H9 (cell line): ENCODE measurements at regions not wholly inside any gene's neighbourhood (a gene's known extent, or its start where the extent isn't known, plus 50 kb on each side); places are given as distances from the start of the nearest gene placed in this dataset.

Experiments used
- DNase-seq: peaks from one replicate; pipeline ENCODE4 v3.0.0-alpha.2; 2017
- H2AFZ ChIP-seq: one replicate; pipeline ENCODE4 v1.6.1; 2013; ENCODE audit warnings: mild to moderate bottlenecking, low read length, control low read depth, moderate library complexity
- H2AK5ac ChIP-seq: 2 replicates; pipeline ENCODE4 v1.6.1; 2013; ENCODE audit warnings: low read length, control low read depth, mixed read lengths; ENCODE audit not compliant: insufficient read length
- H2BK120ac ChIP-seq: one replicate; pipeline ENCODE4 v1.6.1; 2013; ENCODE audit warnings: low read depth, mild to moderate bottlenecking, low read length, control low read depth, inconsistent platforms; ENCODE audit not compliant: poor library complexity, severe bottlenecking
- H2BK12ac ChIP-seq: 2 replicates; pipeline ENCODE4 v1.6.1; 2013; ENCODE audit warnings: low read length, control low read depth, mixed read lengths, low read depth; ENCODE audit not compliant: insufficient read length
- H2BK15ac ChIP-seq: 2 replicates; pipeline ENCODE4 v1.6.1; 2013; ENCODE audit warnings: low read depth, low read length, control low read depth
- H2BK20ac ChIP-seq: one replicate; pipeline ENCODE4 v1.6.1; 2013; ENCODE audit warnings: low read depth, mild to moderate bottlenecking, low read length, control low read depth, inconsistent platforms; ENCODE audit not compliant: poor library complexity, severe bottlenecking
- H2BK5ac ChIP-seq: 2 replicates; pipeline ENCODE4 v1.6.1; 2013; ENCODE audit warnings: low read length, control low read depth, mixed read lengths; ENCODE audit not compliant: insufficient read length
- H3K14ac ChIP-seq: 2 replicates; pipeline ENCODE4 v1.6.1; 2013; ENCODE audit warnings: low read length, control low read depth; ENCODE audit not compliant: insufficient read depth
- H3K18ac ChIP-seq: 2 replicates; pipeline ENCODE4 v1.6.1; 2013; ENCODE audit warnings: low read depth, mild to moderate bottlenecking, mixed read lengths, low read length, control low read depth; ENCODE audit not compliant: insufficient read length
- H3K23ac ChIP-seq: 2 replicates; pipeline ENCODE4 v1.6.1; 2013; ENCODE audit warnings: low read length, control low read depth, mixed read lengths, low read depth; ENCODE audit not compliant: insufficient read length
- H3K23me2 ChIP-seq: 2 replicates; pipeline ENCODE4 v1.6.1; 2013; ENCODE audit warnings: low read depth, mild to moderate bottlenecking, mixed read lengths, low read length, control low read depth; ENCODE audit not compliant: insufficient read length, poor library complexity, severe bottlenecking
- H3K27ac ChIP-seq: 2 replicates; pipeline ENCODE4 v1.5.1; 2013; ENCODE audit warnings: low read length, control low read depth, mixed read lengths, low read depth; ENCODE audit not compliant: insufficient read length
- H3K27me3 ChIP-seq: 2 replicates; pipeline ENCODE4 v1.6.1; 2013; ENCODE audit warnings: low read length, control low read depth, inconsistent platforms; ENCODE audit not compliant: insufficient read depth
- H3K4ac ChIP-seq: 2 replicates; pipeline ENCODE4 v1.6.1; 2013; ENCODE audit warnings: low read depth, mild to moderate bottlenecking, control low read depth, inconsistent platforms, low read length, moderate library complexity
- H3K4me1 ChIP-seq: 2 replicates; pipeline ENCODE4 v1.6.1; 2013; ENCODE audit warnings: low read length, control low read depth, inconsistent platforms; ENCODE audit not compliant: insufficient read depth
- H3K4me2 ChIP-seq: 2 replicates; pipeline ENCODE4 v1.6.1; 2013; ENCODE audit warnings: low read length, control low read depth, mixed read lengths; ENCODE audit not compliant: insufficient read length, insufficient read depth
- H3K56ac ChIP-seq: 2 replicates; pipeline ENCODE4 v1.6.1; 2013; ENCODE audit warnings: low read depth, mild to moderate bottlenecking, mixed read lengths, low read length, control low read depth; ENCODE audit not compliant: insufficient read length
- H3K79me1 ChIP-seq: 2 replicates; pipeline ENCODE4 v1.6.1; 2013; ENCODE audit warnings: low read depth, mild to moderate bottlenecking, moderate library complexity, low read length, control low read depth, inconsistent platforms; ENCODE audit not compliant: insufficient read depth, poor library complexity, severe bottlenecking
- H3K79me2 ChIP-seq: 2 replicates; pipeline ENCODE4 v1.6.1; 2013; ENCODE audit warnings: low read length, control low read depth, inconsistent platforms; ENCODE audit not compliant: insufficient read depth
- H3K9ac ChIP-seq: 2 replicates; pipeline ENCODE4 v1.6.1; 2013; ENCODE audit warnings: low read length, control low read depth, mixed read lengths; ENCODE audit not compliant: insufficient read length; ENCODE audit errors: extremely low read depth
- H3K9me3 ChIP-seq: one replicate; pipeline ENCODE4 v1.6.1; 2013; ENCODE audit warnings: low read depth, low read length, inconsistent platforms; ENCODE audit not compliant: control insufficient read depth
- H3T11ph ChIP-seq: one replicate; pipeline ENCODE4 v1.6.1; 2013; ENCODE audit warnings: mild to moderate bottlenecking, low read length, control low read depth, inconsistent platforms
- H4K20me1 ChIP-seq: one replicate; pipeline ENCODE4 v1.6.1; 2013; ENCODE audit not compliant: control insufficient read depth, insufficient read length, insufficient read depth
- H4K5ac ChIP-seq: 2 replicates; pipeline ENCODE4 v1.6.1; 2013; ENCODE audit warnings: low read depth, mild to moderate bottlenecking, mixed read lengths, low read length, control low read depth; ENCODE audit not compliant: insufficient read length
- H4K8ac ChIP-seq: replicated peaks from 2 replicates; pipeline ENCODE4 v1.6.1; 2013; ENCODE audit warnings: low read length, control low read depth, mixed read lengths, low read depth; ENCODE audit not compliant: insufficient read length
- H4K91ac ChIP-seq: 2 replicates; pipeline ENCODE4 v1.6.1; 2013; ENCODE audit warnings: low read depth, mild to moderate bottlenecking, moderate library complexity, mixed read lengths, low read length, control low read depth; ENCODE audit not compliant: insufficient read length
- H3K27ac Mint-ChIP-seq, 3 experiments: 2 replicates in 2 of 3; 3 replicates in 1 of 3; pipeline ENCODE4 v1.8.0; 2020 to 2021; ENCODE audit warnings: mixed read lengths in 3 of 3, mild to moderate bottlenecking in 1 of 3, moderate library complexity in 1 of 3
- H3K27me3 Mint-ChIP-seq: 2 replicates; pipeline ENCODE4 v1.8.0; 2021; ENCODE audit warnings: low read depth, mild to moderate bottlenecking, moderate library complexity, mixed read lengths
- H3K36me3 Mint-ChIP-seq, 3 experiments: 2 replicates in 2 of 3; 3 replicates in 1 of 3; pipeline ENCODE4 v1.8.0; 2020 to 2021; ENCODE audit warnings: low read depth in 3 of 3, mixed read lengths in 3 of 3; ENCODE audit not compliant: insufficient read depth in 1 of 3
- H3K4me1 Mint-ChIP-seq, 2 experiments: 2 replicates each; pipeline ENCODE4 v1.8.0; 2020; ENCODE audit warnings: mixed read lengths in 2 of 2
- H3K4me3 Mint-ChIP-seq, 2 experiments: 2 replicates in 1 of 2; 3 replicates in 1 of 2; pipeline ENCODE4 v1.8.0; 2020 to 2021; ENCODE audit warnings: mild to moderate bottlenecking in 2 of 2, mixed read lengths in 2 of 2, moderate library complexity in 1 of 2
- H3K9me3 Mint-ChIP-seq, 2 experiments: 2 replicates in 1 of 2; 3 replicates in 1 of 2; pipeline ENCODE4 v1.8.0; 2020; ENCODE audit warnings: mild to moderate bottlenecking in 2 of 2, mixed read lengths in 2 of 2, moderate library complexity in 1 of 2
- CTCF ChIP-seq: fragments of 200-600 bp; sonication (generic); conservative IDR thresholded peaks from 3 replicates; pipeline ENCODE4 v1.8.0; 2021; ENCODE audit warnings: antibody characterized with exemption, mild to moderate bottlenecking
- WGBS: extraction: QIAGEN DNeasy Blood & Tissue Kit; methylation state at CpG from one replicate; pipeline ENCODE4 v1.1.7; 2013; ENCODE audit warnings: missing lambda C conversion rate, low lambda C conversion rate, mixed read lengths; ENCODE audit not compliant: insufficient read length; ENCODE audit errors: extremely low coverage; 5-methylcytosine and 5-hydroxymethylcytosine counted together

- Histone ChIP-seq H3K4ac (no peak overlapping the region), H3K27me3 (no peaks in the 10 kb centered on the region), H4K20me1 (peaks cover 2% of the 10 kb centered on the region), H3K4me1 (no peaks in the 10 kb centered on the region), H2BK12ac (no peak overlapping the region), H3K23me2 (no peaks in the 10 kb centered on the region), H4K91ac (no peak overlapping the region), H3K27ac (no peak overlapping the region), H3K56ac (no peak overlapping the region), H4K8ac (no peak overlapping the region), H2BK20ac (no peak overlapping the region), H2BK15ac (no peak overlapping the region), H3K23ac (no peak overlapping the region), H3K9ac (no peak overlapping the region), H3K79me1 (no peaks in the 10 kb centered on the region), H4K5ac (no peak overlapping the region), H3K18ac (no peak overlapping the region), H3K9me3 (no peaks in the 10 kb centered on the region), H3K79me2 (no peaks in the 10 kb centered on the region), H3T11ph (no peak overlapping the region), H2BK5ac (no peak overlapping the region), H2AK5ac (no peak overlapping the region), H3K14ac (no peak overlapping the region), H2BK120ac (no peak overlapping the region), H3K4me2 (no peak overlapping the region), H2AFZ (no peak overlapping the region)
- Mint-ChIP-seq H3K27ac (no peak overlapping the region), H3K36me3 (no peaks in the 10 kb centered on the region), H3K9me3 (no peaks in the 10 kb centered on the region; a peak in 2 of 5 replicates), H3K27me3 (peaks cover 14% of the 10 kb centered on the region), H3K4me3 (no peak overlapping the region), H3K4me1 (no peaks in the 10 kb centered on the region; a peak in 1 of 4 replicates)
- no peak for DNase-seq
- no peak for TF ChIP-seq CTCF
- no CpG with 5 or more reads among the region's 7 CpGs for WGBS
Measured at GRCh38 chr1:36605942-36606640, 123.4 kb upstream of the CSF3R start.
